ENCODE measurements at regions not wholly inside any gene's neighbourhood (a gene's known extent, or its start where the extent isn't known, plus 50 kb on each side); places are given as distances from the start of the nearest gene placed in this dataset.
A peak's percentile ranks its signal among the peaks of the same experiment; 100 is the strongest.

GRCh38 chr2:158006961-158007719 is 94.5 kb upstream of the UPP2 start:
- no peak for DNase-seq (ENCODE audit: low spot score)

GRCh38 chr2:158004126-158004764 is 97.4 kb upstream of the UPP2 start:
- no peak for DNase-seq (ENCODE audit: low spot score)

GRCh38 chr2:158002079-158002478 is 99.6 kb upstream of the UPP2 start:
- no peak for DNase-seq (ENCODE audit: low spot score)

- DNase-seq (ENCODE audit: low spot score), result no peak
Measured at GRCh38 chr2:157996799-157997198, 104.9 kb upstream of the UPP2 start.

- DNase-seq (ENCODE audit: low spot score), result no peak
Measured at GRCh38 chr2:157995117-157995516, 106.6 kb upstream of the UPP2 start.

- no peak for DNase-seq (ENCODE audit: low spot score)
Measured at GRCh38 chr2:157991932-157992331, 109.7 kb upstream of the UPP2 start.

GRCh38 chr2:157990173-157990572 is 111.5 kb upstream of the UPP2 start:
- no peak for DNase-seq (ENCODE audit: low spot score)

- no peak for DNase-seq (ENCODE audit: low spot score)
Measured at GRCh38 chr2:157989227-157989626, 112.4 kb upstream of the UPP2 start.

GRCh38 chr2:157986761-157987160 is 110.6 kb upstream of the ACVR1 start:
- no peak for DNase-seq (ENCODE audit: low spot score)

- no peak for DNase-seq (ENCODE audit: low spot score)
Measured at GRCh38 chr2:157984866-157985265, 108.7 kb upstream of the ACVR1 start.

- DNase-seq (ENCODE audit: low spot score), result no peak
Measured at GRCh38 chr2:157980020-157980419, 103.9 kb upstream of the ACVR1 start.

- no peak for DNase-seq (ENCODE audit: low spot score)
Measured at GRCh38 chr2:157971702-157972101, 95.6 kb upstream of the ACVR1 start.

GRCh38 chr2:157967856-157968255 is 91.7 kb upstream of the ACVR1 start:
- DNase-seq (ENCODE audit: low spot score), result no peak

GRCh38 chr2:157959249-157959648 is 83.1 kb upstream of the ACVR1 start:
- no peak for DNase-seq (ENCODE audit: low spot score)

- no peak for DNase-seq (ENCODE audit: low spot score)
Measured at GRCh38 chr2:157957596-157957995, 81.5 kb upstream of the ACVR1 start.

- no peak for DNase-seq (ENCODE audit: low spot score)
Measured at GRCh38 chr2:157952558-157952957, 76.4 kb upstream of the ACVR1 start.

GRCh38 chr2:157948856-157949255 is 72.7 kb upstream of the ACVR1 start:
- DNase-seq (ENCODE audit: low spot score), result no peak

GRCh38 chr2:157946919-157947557 is 70.9 kb upstream of the ACVR1 start:
- no peak for DNase-seq (ENCODE audit: low spot score)

- DNase-seq (ENCODE audit: low spot score), result no peak
Measured at GRCh38 chr2:157940024-157940423, 63.9 kb upstream of the ACVR1 start.

GRCh38 chr2:157938556-157938955 is 62.4 kb upstream of the ACVR1 start:
- peak; percentile 35 for DNase-seq (ENCODE audit: low spot score)

GRCh38 chr2:157936406-157936805 is 60.3 kb upstream of the ACVR1 start:
- no peak for DNase-seq (ENCODE audit: low spot score)

- no peak for DNase-seq (ENCODE audit: low spot score)
Measured at GRCh38 chr2:157935378-157935906, 59.3 kb upstream of the ACVR1 start.
